ENCODE measurements at regions not wholly inside any gene's neighbourhood (a gene's known extent, or its start where the extent isn't known, plus 50 kb on each side); places are given as distances from the start of the nearest gene placed in this dataset.
"Not testable (repeated sequence)": the region's sequence is repeated elsewhere in the genome, so short reads cannot be mapped to it uniquely, and the experiment has no call there.

DNA sequence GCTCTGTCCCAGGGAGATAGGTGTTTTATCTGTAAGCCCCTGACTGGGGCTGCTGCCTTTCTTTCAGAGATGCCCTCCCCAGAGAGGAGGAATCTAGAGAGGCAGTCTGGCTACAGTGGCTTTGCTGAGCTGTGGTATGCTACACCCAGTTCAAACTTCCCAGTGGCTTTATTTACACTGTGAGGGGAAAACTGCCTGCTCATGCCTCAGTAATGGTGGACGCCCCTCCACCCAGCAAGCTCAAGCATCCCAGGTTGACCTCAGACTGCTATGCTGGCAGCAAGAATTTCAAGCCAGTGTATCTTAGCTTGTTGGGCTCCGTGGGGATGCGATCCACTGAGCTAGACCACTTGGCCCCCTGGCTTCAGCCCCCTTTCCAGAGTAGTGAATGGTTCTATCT, 72.6 kb upstream of the STK38L start:
- peaks cover 12% of the 10 kb centered on the region; the same call in 2 of the 3 replicates for H3K9me3 ChIP-seq (replicated peaks; ENCODE audit: control insufficient read depth, insufficient read depth, low read length)
- ATAC-seq; H3K36me3 ChIP-seq (ENCODE audit: control insufficient read depth in 2 of 2, insufficient read depth in 2 of 2, low read length in 1 of 2); H2AFZ ChIP-seq (ENCODE audit: control insufficient read depth, low read depth, low read length); FAIRE-seq; H3K9ac ChIP-seq (ENCODE audit: control insufficient read depth, insufficient read depth, low read length); H3K4me1 ChIP-seq (ENCODE audit: control insufficient read depth, insufficient read depth, low read length); H3K27me3 ChIP-seq (replicated peaks in 1 of 2; ENCODE audit: control insufficient read depth in 2 of 2, insufficient read depth in 2 of 2, low read length in 1 of 2); H3K79me2 ChIP-seq (ENCODE audit: control insufficient read depth, insufficient read depth, low read length); H3K4me2 ChIP-seq (ENCODE audit: control insufficient read depth, insufficient read depth); CTCF ChIA-PET; H3K27ac ChIP-seq (ENCODE audit: control insufficient read depth, insufficient read depth); BruUV-seq (replicated peaks); POLR2A ChIA-PET; RAD21 ChIA-PET (ENCODE audit: unreplicated experiment); DNase-seq (ENCODE audit: low read depth, low spot score); intact Hi-C loops (cut with micrococcal nuclease; ENCODE audit: unreplicated experiment); H4K20me1 ChIP-seq (ENCODE audit: control insufficient read depth, insufficient read depth); in situ Hi-C loops (cut with MboI); H3K4me3 ChIP-seq: not testable (repeated sequence)
- 96% methylated on average over 3 of the region's 3 CpGs for WGBS (ENCODE audit: insufficient coverage, insufficient replicate concordance, low lambda C conversion rate, missing lambda C conversion rate)
- SMC1A ChIA-PET (ENCODE audit: uncharacterized antibody, unreplicated experiment), result interaction anchor here (1.0 kb wide), 1 partner anchor 11 kb away, joined by 3 read pairs; no protein-coding TSS in a partner anchor

DNA sequence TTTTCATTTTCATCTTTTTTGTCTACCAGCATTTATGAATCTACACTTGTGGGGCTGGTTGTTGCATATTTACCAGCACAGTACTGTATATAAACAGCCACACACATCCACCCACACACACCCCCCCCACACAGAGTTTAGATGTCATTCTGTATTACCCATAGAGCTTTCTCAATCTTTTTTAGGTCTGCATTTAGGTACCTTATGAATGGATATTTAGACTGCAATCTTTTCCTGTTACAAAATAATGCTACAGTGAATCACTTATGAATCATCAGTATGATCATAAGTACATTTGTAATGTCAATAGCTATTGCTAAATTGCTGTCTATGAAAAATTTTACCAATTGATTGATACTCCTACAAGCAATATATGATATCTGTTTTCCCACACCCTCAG, 67.3 kb upstream of the STK38L start:
- no TSS peak for BruUV-seq (replicated peaks)

More for the DNA sequence above, 67.3 kb upstream of the STK38L start:
- peak in 1 of 2 experiments; percentile 58; a peak in 2 of 3 replicates for TF ChIP-seq EGR1 (IDR thresholded peaks at IDR 0.05; ENCODE audit: borderline replicate concordance in 1 of 2, low read depth in 2 of 2, low read length in 2 of 2)
- TF ChIP-seq, protein P1, sequence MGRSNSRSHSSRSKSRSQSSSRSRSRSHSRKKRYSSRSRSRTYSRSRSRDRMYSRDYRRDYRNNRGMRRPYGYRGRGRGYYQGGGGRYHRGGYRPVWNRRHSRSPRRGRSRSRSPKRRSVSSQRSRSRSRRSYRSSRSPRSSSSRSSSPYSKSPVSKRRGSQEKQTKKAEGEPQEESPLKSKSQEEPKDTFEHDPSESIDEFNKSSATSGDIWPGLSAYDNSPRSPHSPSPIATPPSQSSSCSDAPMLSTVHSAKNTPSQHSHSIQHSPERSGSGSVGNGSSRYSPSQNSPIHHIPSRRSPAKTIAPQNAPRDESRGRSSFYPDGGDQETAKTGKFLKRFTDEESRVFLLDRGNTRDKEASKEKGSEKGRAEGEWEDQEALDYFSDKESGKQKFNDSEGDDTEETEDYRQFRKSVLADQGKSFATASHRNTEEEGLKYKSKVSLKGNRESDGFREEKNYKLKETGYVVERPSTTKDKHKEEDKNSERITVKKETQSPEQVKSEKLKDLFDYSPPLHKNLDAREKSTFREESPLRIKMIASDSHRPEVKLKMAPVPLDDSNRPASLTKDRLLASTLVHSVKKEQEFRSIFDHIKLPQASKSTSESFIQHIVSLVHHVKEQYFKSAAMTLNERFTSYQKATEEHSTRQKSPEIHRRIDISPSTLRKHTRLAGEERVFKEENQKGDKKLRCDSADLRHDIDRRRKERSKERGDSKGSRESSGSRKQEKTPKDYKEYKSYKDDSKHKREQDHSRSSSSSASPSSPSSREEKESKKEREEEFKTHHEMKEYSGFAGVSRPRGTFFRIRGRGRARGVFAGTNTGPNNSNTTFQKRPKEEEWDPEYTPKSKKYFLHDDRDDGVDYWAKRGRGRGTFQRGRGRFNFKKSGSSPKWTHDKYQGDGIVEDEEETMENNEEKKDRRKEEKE (IDR thresholded peaks at IDR 0.05), result no peak
- H3K4me1 ChIP-seq (ENCODE audit: control insufficient read depth, insufficient read depth, low read length), result peaks cover 37% of the 10 kb centered on the region
- FAIRE-seq, result no peak
- H3K27me3 ChIP-seq (replicated peaks in 1 of 2; ENCODE audit: control insufficient read depth in 2 of 2, insufficient read depth in 2 of 2, low read length in 1 of 2), result no peaks in the 10 kb centered on the region
- ChIA-PET POLR2A (interaction anchor here (1.1 to 3.1 kb wide), 5 partner anchors 9 to 67 kb away, joined by 3 to 29 read pairs (median 10); partner anchors contain the start of gene STK38L), CTCF (interaction anchor here (0.6 to 5.5 kb wide), 13 partner anchors 10 to 309 kb away, joined by 3 to 26 read pairs (median 4); partner anchors contain the start of gene STK38L), SMC1A (ENCODE audit: uncharacterized antibody, unreplicated experiment) (interaction anchor here (0.5 to 12.8 kb wide), 26 partner anchors 9 to 132 kb away, joined by 3 to 140 read pairs (median 6); partner anchors contain the start of gene STK38L), RAD21 (ENCODE audit: unreplicated experiment) (interaction anchor here (0.6 to 5.5 kb wide), 18 partner anchors 9 to 442 kb away, joined by 3 to 85 read pairs (median 4); partner anchors contain the start of gene TM7SF3)
- no peaks in the 10 kb centered on the region for H3K36me3 ChIP-seq (ENCODE audit: control insufficient read depth in 2 of 2, insufficient read depth in 2 of 2, low read length in 1 of 2)
- no peaks in the 10 kb centered on the region for H3K79me2 ChIP-seq (ENCODE audit: control insufficient read depth, insufficient read depth, low read length)
- no peak overlapping the region for H3K27ac ChIP-seq (ENCODE audit: control insufficient read depth, insufficient read depth)
- in situ Hi-C loops (cut with MboI), result no loop called here
- peaks cover 8% of the 10 kb centered on the region; the same call in 2 of the 3 replicates for H3K9me3 ChIP-seq (replicated peaks; ENCODE audit: control insufficient read depth, insufficient read depth, low read length)
- no peak overlapping the region for H2AFZ ChIP-seq (ENCODE audit: control insufficient read depth, low read depth, low read length)
- H3K4me3 ChIP-seq, result no peak overlapping the region
- H3K4me2 ChIP-seq (ENCODE audit: control insufficient read depth, insufficient read depth), result no peak overlapping the region
- DNase-seq (ENCODE audit: low read depth, low spot score), result no peak
- ATAC-seq, result no peak
- intact Hi-C loops (cut with micrococcal nuclease; ENCODE audit: unreplicated experiment), result loop anchor here (5.0 kb wide), 1 partner anchor 46 kb away; no protein-coding TSS in a partner anchor
- no peaks in the 10 kb centered on the region for H4K20me1 ChIP-seq (ENCODE audit: control insufficient read depth, insufficient read depth)
- H3K9ac ChIP-seq (ENCODE audit: control insufficient read depth, insufficient read depth, low read length), result no peak overlapping the region

Measured in GM12878 (cell line).